ENCODE measurements at regions not wholly inside any gene's neighbourhood (a gene's known extent, or its start where the extent isn't known, plus 50 kb on each side); places are given as distances from the start of the nearest gene placed in this dataset.

DNA sequence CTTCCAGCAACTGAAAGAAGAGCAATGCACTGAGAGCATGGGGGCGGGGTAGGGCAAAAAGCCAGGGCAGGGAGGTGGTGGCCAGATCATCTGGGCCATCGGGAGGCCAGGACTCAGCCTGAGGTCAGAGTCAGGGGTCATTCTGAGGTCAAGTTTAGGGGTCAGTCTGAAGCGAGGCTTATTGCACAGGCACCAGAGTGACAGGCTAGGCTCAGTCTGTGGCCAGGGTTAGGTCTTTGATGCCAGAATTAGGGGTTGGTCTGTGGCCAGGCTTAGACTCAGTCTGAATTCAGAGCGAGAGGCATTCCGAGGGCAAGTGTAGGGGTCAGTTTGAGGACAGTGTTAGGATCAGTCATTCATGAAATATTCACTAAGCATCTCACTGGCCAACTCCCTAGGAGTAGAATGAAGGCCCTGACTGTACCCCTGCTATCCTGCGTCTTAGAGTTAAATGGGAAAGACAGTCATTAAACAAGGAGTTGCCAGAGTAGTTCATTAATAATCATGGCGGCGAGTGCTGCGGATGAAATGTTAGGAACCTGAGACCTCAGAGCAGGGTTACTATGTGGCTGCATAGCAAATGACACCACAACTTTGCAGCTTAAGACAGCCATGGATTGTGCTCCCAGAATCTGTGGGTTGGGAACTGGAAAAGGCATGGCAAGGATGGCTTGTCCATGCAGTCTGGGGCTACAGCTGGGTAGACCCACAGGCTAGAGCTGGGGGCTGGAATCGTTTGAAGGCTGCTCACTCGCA is 198.7 kb downstream of the CYP26B1 start:
- Mint-ChIP-seq H3K9me3 (ENCODE audit: unreplicated experiment) (peaks cover 3% of the 10 kb centered on the region), H3K27ac (ENCODE audit: unreplicated experiment) (no peak overlapping the region), H3K36me3 (ENCODE audit: unreplicated experiment) (no peaks in the 10 kb centered on the region), H3K4me3 (ENCODE audit: unreplicated experiment) (no peak overlapping the region), H3K4me1 (ENCODE audit: low read depth, unreplicated experiment) (peaks cover 22% of the 10 kb centered on the region), H3K27me3 (ENCODE audit: unreplicated experiment) (peaks cover 12% of the 10 kb centered on the region)
- DNase-seq: no peak
- TF ChIP-seq, protein P1, sequence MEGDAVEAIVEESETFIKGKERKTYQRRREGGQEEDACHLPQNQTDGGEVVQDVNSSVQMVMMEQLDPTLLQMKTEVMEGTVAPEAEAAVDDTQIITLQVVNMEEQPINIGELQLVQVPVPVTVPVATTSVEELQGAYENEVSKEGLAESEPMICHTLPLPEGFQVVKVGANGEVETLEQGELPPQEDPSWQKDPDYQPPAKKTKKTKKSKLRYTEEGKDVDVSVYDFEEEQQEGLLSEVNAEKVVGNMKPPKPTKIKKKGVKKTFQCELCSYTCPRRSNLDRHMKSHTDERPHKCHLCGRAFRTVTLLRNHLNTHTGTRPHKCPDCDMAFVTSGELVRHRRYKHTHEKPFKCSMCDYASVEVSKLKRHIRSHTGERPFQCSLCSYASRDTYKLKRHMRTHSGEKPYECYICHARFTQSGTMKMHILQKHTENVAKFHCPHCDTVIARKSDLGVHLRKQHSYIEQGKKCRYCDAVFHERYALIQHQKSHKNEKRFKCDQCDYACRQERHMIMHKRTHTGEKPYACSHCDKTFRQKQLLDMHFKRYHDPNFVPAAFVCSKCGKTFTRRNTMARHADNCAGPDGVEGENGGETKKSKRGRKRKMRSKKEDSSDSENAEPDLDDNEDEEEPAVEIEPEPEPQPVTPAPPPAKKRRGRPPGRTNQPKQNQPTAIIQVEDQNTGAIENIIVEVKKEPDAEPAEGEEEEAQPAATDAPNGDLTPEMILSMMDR (IDR thresholded peaks at IDR 0.05; ENCODE audit: partially characterized antibody, unreplicated experiment): no peak

DNA sequence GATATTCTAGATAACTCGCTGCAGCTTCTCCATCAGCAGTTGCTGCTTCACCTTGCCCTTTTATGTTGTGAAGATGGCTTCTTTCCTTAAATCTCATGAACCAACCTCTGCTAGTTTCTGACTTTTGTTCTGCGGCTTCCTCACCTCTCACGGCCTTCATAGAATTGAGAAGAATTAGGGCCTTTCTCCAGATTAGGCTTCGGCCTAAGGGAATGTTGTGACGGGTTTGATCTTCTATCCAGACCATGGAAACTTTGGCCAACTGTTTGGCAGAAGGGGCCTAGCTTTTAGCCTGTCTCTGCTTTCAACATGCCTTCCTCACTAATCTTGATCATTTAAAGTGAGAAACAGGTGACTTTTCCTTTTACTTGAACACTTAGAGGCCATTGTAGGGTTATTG is 199.9 kb downstream of the CYP26B1 start:
- TF ChIP-seq, protein P1 (IDR thresholded peaks at IDR 0.05; ENCODE audit: partially characterized antibody, unreplicated experiment): no peak
- no peak for DNase-seq
- Mint-ChIP-seq H3K27me3 (ENCODE audit: unreplicated experiment) (peaks cover 13% of the 10 kb centered on the region), H3K9me3 (ENCODE audit: unreplicated experiment) (peaks cover 6% of the 10 kb centered on the region), H3K4me3 (ENCODE audit: unreplicated experiment) (no peak overlapping the region), H3K36me3 (ENCODE audit: unreplicated experiment) (peaks cover 4% of the 10 kb centered on the region), H3K4me1 (ENCODE audit: low read depth, unreplicated experiment) (peaks cover 28% of the 10 kb centered on the region), H3K27ac (ENCODE audit: unreplicated experiment) (no peak overlapping the region)

DNA sequence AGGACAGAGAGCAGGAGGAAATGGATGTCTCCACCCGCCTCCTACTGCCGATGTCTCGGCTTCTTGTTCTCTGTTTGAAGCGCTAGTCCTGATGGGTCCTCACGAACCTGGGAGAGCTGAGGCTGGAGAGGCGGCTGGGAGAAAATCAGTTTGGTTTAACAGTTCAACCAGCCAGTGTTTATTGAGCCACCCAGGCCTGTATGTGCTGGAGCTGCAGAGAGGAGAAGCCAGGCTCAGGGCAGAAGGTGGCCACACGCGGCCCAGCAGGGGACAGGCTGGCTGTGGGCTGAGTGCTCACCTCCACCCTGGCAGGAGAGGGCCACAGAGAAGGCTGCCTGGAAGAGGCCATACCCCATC is 202.1 kb downstream of the CYP26B1 start:
- peaks cover 4% of the 10 kb centered on the region for H3K36me3 Mint-ChIP-seq (ENCODE audit: unreplicated experiment)
- TF ChIP-seq, protein P1 (IDR thresholded peaks at IDR 0.05; ENCODE audit: partially characterized antibody, unreplicated experiment): no peak
- no peak overlapping the region for H3K27ac Mint-ChIP-seq (ENCODE audit: unreplicated experiment)
- H3K9me3 Mint-ChIP-seq (ENCODE audit: unreplicated experiment): peaks cover 18% of the 10 kb centered on the region
- DNase-seq: no peak
- no peak overlapping the region for H3K4me3 Mint-ChIP-seq (ENCODE audit: unreplicated experiment)
- peaks cover 39% of the 10 kb centered on the region for H3K4me1 Mint-ChIP-seq (ENCODE audit: low read depth, unreplicated experiment)
- peaks cover 21% of the 10 kb centered on the region for H3K27me3 Mint-ChIP-seq (ENCODE audit: unreplicated experiment)

DNA sequence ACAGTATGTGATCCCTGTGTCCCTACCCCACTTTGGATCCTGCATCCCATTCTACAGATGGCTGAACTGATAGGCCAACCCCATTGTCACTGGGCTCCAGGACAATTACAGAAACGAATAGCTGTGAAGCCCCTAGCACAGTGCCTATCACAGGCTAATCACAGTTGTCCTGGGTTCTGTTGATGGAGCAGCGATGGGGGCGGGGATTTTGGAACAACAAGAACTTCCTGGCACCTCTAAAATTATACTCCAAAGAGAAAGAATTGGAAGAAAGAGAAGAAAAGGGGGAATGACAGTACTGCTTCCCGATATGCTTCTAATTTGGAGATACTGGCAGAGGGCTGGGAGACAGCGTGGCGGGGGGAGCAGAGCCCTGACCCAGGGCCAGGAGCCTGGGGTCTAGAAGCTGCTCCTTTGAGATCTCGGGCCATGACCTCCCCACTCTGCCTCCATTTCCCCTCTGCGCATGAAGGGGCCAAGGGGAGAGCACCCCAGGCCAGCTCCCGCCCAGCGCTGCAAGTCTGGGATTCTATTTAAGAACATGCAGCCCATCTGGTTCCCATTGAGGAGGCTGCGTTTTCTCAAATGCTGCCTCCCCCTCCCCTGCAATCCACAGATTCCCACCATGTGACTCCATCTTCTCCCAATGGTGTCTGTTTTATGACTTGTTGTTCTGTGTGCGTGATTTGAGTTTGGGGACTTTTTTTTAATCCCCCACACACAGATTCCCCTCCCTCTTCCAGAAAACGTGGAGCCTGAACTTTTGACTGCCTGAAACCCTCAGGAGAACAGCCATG is 202.7 kb downstream of the CYP26B1 start:
- Mint-ChIP-seq H3K9me3 (ENCODE audit: unreplicated experiment) (peaks cover 18% of the 10 kb centered on the region), H3K27ac (ENCODE audit: unreplicated experiment) (no peak overlapping the region), H3K4me1 (ENCODE audit: low read depth, unreplicated experiment) (peaks cover 43% of the 10 kb centered on the region), H3K4me3 (ENCODE audit: unreplicated experiment) (no peak overlapping the region), H3K36me3 (ENCODE audit: unreplicated experiment) (peaks cover 4% of the 10 kb centered on the region), H3K27me3 (ENCODE audit: unreplicated experiment) (peaks cover 21% of the 10 kb centered on the region)
- DNase-seq: no peak
- TF ChIP-seq, protein P1 (IDR thresholded peaks at IDR 0.05; ENCODE audit: partially characterized antibody, unreplicated experiment): no peak

DNA sequence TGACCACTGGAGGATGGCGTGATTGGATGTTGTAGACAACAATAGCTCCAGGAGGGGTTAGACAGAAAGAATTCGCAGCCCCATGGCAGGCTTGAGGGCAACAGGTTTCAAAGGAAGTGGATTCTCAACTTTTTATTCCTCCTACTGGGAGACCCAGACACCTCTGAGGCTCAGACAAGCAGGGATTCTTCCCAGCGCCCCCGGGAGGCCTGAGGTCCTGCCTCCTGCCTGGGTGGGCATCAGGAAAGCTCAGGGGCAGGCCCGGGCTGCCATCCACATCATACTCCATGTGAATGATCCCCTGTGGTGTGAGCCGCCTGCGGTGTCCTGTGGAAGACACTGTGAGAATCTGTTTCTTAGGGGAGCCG is 203.5 kb downstream of the CYP26B1 start:
- Mint-ChIP-seq H3K4me3 (ENCODE audit: unreplicated experiment) (no peak overlapping the region), H3K27me3 (ENCODE audit: unreplicated experiment) (peaks cover 21% of the 10 kb centered on the region), H3K9me3 (ENCODE audit: unreplicated experiment) (peaks cover 18% of the 10 kb centered on the region), H3K4me1 (ENCODE audit: low read depth, unreplicated experiment) (peaks cover 43% of the 10 kb centered on the region), H3K36me3 (ENCODE audit: unreplicated experiment) (peaks cover 4% of the 10 kb centered on the region), H3K27ac (ENCODE audit: unreplicated experiment) (peak overlapping the region; percentile 88)
- no peak for DNase-seq
- TF ChIP-seq, protein P1 (IDR thresholded peaks at IDR 0.05; ENCODE audit: partially characterized antibody, unreplicated experiment): no peak
